ENCODE measurements at regions not wholly inside any gene's neighbourhood (a gene's known extent, or its start where the extent isn't known, plus 50 kb on each side); places are given as distances from the start of the nearest gene placed in this dataset.
A peak's percentile ranks its signal among the peaks of the same experiment; 100 is the strongest.

GRCh38 chr18:45324495-45325113 lies 290.7 kb upstream of the SLC14A2 start:
- TF ChIP-seq YY1 (IDR thresholded peaks at IDR 0.05; ENCODE audit: low read depth) (no peak), TCF12 (IDR thresholded peaks at IDR 0.05; ENCODE audit: low read depth) (peak; percentile 78), TEAD4 (IDR thresholded peaks at IDR 0.05) (peak; percentile 78), REST (IDR thresholded peaks at IDR 0.05; ENCODE audit: low read depth) (no peak), NFIC (IDR thresholded peaks at IDR 0.05) (peak; percentile 16; the same call in 1 of the 2 replicates), ZBTB7A (IDR thresholded peaks at IDR 0.05; ENCODE audit: low read depth) (no peak), FOXM1 (IDR thresholded peaks at IDR 0.05; ENCODE audit: borderline replicate concordance, low read depth) (peak; percentile 33; the same call in 1 of the 2 replicates), RAD21 (IDR thresholded peaks at IDR 0.05; ENCODE audit: low read depth) (no peak), EGR1 (IDR thresholded peaks at IDR 0.05) (peak; percentile 64), USF1 (IDR thresholded peaks at IDR 0.05) (no peak), EP300 (IDR thresholded peaks at IDR 0.05; ENCODE audit: borderline replicate concordance) (peak; percentile 45), CEBPB (IDR thresholded peaks at IDR 0.05) (peak; percentile 75; the same call in 1 of the 2 replicates), CREB1 (IDR thresholded peaks at IDR 0.05; ENCODE audit: low read depth) (no peak), MAX (IDR thresholded peaks at IDR 0.05) (no peak; the same call in 1 of the 2 replicates), TAF1 (IDR thresholded peaks at IDR 0.05; ENCODE audit: low read depth) (no peak)

GRCh38 chr18:45325778-45326177 lies 289.5 kb upstream of the SLC14A2 start:
- TF ChIP-seq TEAD4 (IDR thresholded peaks at IDR 0.05): no peak
- no peak for TF ChIP-seq FOXM1 (IDR thresholded peaks at IDR 0.05; ENCODE audit: borderline replicate concordance, low read depth)
- no peak for TF ChIP-seq ZBTB7A (IDR thresholded peaks at IDR 0.05; ENCODE audit: low read depth)
- TF ChIP-seq EP300 (IDR thresholded peaks at IDR 0.05; ENCODE audit: borderline replicate concordance): no peak
- no peak for TF ChIP-seq TCF12 (IDR thresholded peaks at IDR 0.05; ENCODE audit: low read depth)
- no peak for TF ChIP-seq REST (IDR thresholded peaks at IDR 0.05; ENCODE audit: low read depth)
- no peak for TF ChIP-seq NFIC (IDR thresholded peaks at IDR 0.05)
- TF ChIP-seq USF1 (IDR thresholded peaks at IDR 0.05): no peak
- TF ChIP-seq RAD21 (IDR thresholded peaks at IDR 0.05; ENCODE audit: low read depth): no peak
- TF ChIP-seq YY1 (IDR thresholded peaks at IDR 0.05; ENCODE audit: low read depth): no peak
- no peak for TF ChIP-seq MAX (IDR thresholded peaks at IDR 0.05)
- no peak for TF ChIP-seq TAF1 (IDR thresholded peaks at IDR 0.05; ENCODE audit: low read depth)

- TF ChIP-seq FOXM1 (IDR thresholded peaks at IDR 0.05; ENCODE audit: borderline replicate concordance, low read depth): no peak
- TF ChIP-seq TEAD4 (IDR thresholded peaks at IDR 0.05): no peak
- no peak for TF ChIP-seq EGR1 (IDR thresholded peaks at IDR 0.05)
- no peak for TF ChIP-seq ZBTB7A (IDR thresholded peaks at IDR 0.05; ENCODE audit: low read depth)
- no peak for TF ChIP-seq RAD21 (IDR thresholded peaks at IDR 0.05; ENCODE audit: low read depth)
- TF ChIP-seq NFIC (IDR thresholded peaks at IDR 0.05): no peak
These were observed 288.8 kb upstream of the SLC14A2 start for GRCh38 chr18:45326505-45326904.

- TF ChIP-seq YY1 (IDR thresholded peaks at IDR 0.05; ENCODE audit: low read depth): no peak
These were observed 287.0 kb upstream of the SLC14A2 start for GRCh38 chr18:45328296-45328695.

GRCh38 chr18:45328811-45329210 lies 286.5 kb upstream of the SLC14A2 start:
- TF ChIP-seq FOXM1 (IDR thresholded peaks at IDR 0.05; ENCODE audit: borderline replicate concordance, low read depth) (no peak), REST (IDR thresholded peaks at IDR 0.05; ENCODE audit: low read depth) (no peak), YY1 (IDR thresholded peaks at IDR 0.05; ENCODE audit: low read depth) (no peak), USF1 (IDR thresholded peaks at IDR 0.05) (no peak), RAD21 (IDR thresholded peaks at IDR 0.05; ENCODE audit: low read depth) (no peak), MAX (IDR thresholded peaks at IDR 0.05) (no peak), ZBTB7A (IDR thresholded peaks at IDR 0.05; ENCODE audit: low read depth) (no peak), CREB1 (IDR thresholded peaks at IDR 0.05; ENCODE audit: low read depth) (no peak), TEAD4 (IDR thresholded peaks at IDR 0.05) (no peak), CEBPB (IDR thresholded peaks at IDR 0.05) (no peak), EP300 (IDR thresholded peaks at IDR 0.05; ENCODE audit: borderline replicate concordance) (no peak), NFIC (IDR thresholded peaks at IDR 0.05) (no peak), TCF12 (IDR thresholded peaks at IDR 0.05; ENCODE audit: low read depth) (no peak), EGR1 (IDR thresholded peaks at IDR 0.05) (no peak), TAF1 (IDR thresholded peaks at IDR 0.05; ENCODE audit: low read depth) (no peak)
